HepG2 (cell line): ENCODE measurements at regions not wholly inside any gene's neighbourhood (a gene's known extent, or its start where the extent isn't known, plus 50 kb on each side); places are given as distances from the start of the nearest gene placed in this dataset.

Source experiments
- FOXO1 ChIP-seq: sonication (generic); formaldehyde crosslinking; IDR thresholded peaks from 2 replicates; pipeline ENCODE4 v1.4.0; 2020; ENCODE audit warnings: missing genetic modification reagents
- NFYB ChIP-seq: sonication (generic); formaldehyde crosslinking; IDR thresholded peaks from 2 replicates; pipeline ENCODE4 v1.4.0; 2020; ENCODE audit warnings: missing genetic modification reagents
- PATZ1 ChIP-seq: sonication (generic); formaldehyde crosslinking; IDR thresholded peaks from 2 replicates; pipeline ENCODE4 v1.4.0; 2020; ENCODE audit warnings: missing genetic modification reagents
- POGK ChIP-seq: sonication (generic); formaldehyde crosslinking; conservative IDR thresholded peaks from 2 replicates; pipeline ENCODE4 v1.8.0; 2022; ENCODE audit warnings: mild to moderate bottlenecking, moderate library complexity, missing genetic modification reagents
- RBM39 ChIP-seq: fragments of 200-400 bp; formaldehyde crosslinking; IDR thresholded peaks from one replicate; pipeline ENCODE4 v1.6.1; 2018; ENCODE audit warnings: antibody characterized with exemption, mild to moderate bottlenecking, low read depth, low read length; ENCODE audit not compliant: poor library complexity, severe bottlenecking
- SKI ChIP-seq: fragments of 450-650 bp; IDR thresholded peaks from one replicate; pipeline ENCODE4 v1.6.1; 2018; ENCODE audit warnings: mild to moderate bottlenecking; ENCODE audit not compliant: partially characterized antibody
- TP53 ChIP-seq: sonication (generic); formaldehyde crosslinking; conservative IDR thresholded peaks from 2 replicates; pipeline ENCODE4 v1.4.0; 2020; ENCODE audit warnings: missing genetic modification reagents
- ZBTB8A ChIP-seq: sonication (generic); formaldehyde crosslinking; IDR thresholded peaks from 2 replicates; pipeline ENCODE4 v1.4.0; 2020; ENCODE audit warnings: mild to moderate bottlenecking, low read depth, missing genetic modification reagents, borderline replicate concordance
- ZNF264 ChIP-seq: sonication (generic); formaldehyde crosslinking; IDR thresholded peaks from 2 replicates; pipeline ENCODE4 v1.4.0; 2020; ENCODE audit warnings: missing genetic modification reagents
- TF ChIP-seq, protein P1 (sequence below): sonication (generic); formaldehyde crosslinking; IDR thresholded peaks from 2 replicates; pipeline ENCODE4 v1.8.0; 2022; ENCODE audit warnings: mild to moderate bottlenecking, missing genetic modification reagents, moderate library complexity
- TF ChIP-seq, protein P2 (sequence below): sonication (generic); formaldehyde crosslinking; IDR thresholded peaks from 2 replicates; pipeline ENCODE4 v1.5.0; 2020; ENCODE audit warnings: mild to moderate bottlenecking, missing genetic modification reagents, borderline replicate concordance
- TF ChIP-seq, protein P3 (sequence below): sonication (generic); formaldehyde crosslinking; IDR thresholded peaks from 2 replicates; pipeline ENCODE4 v1.4.0; 2020; ENCODE audit warnings: mild to moderate bottlenecking, missing genetic modification reagents
- TF ChIP-seq, protein P4 (sequence below): sonication (generic); formaldehyde crosslinking; IDR thresholded peaks from 2 replicates; pipeline ENCODE4 v1.4.0; 2020; ENCODE audit warnings: missing genetic modification reagents, borderline replicate concordance
- TF ChIP-seq, protein P5 (sequence below): sonication (generic); formaldehyde crosslinking; IDR thresholded peaks from 2 replicates; pipeline ENCODE4 v1.5.0; 2020; ENCODE audit warnings: mild to moderate bottlenecking, missing genetic modification reagents

DNA sequence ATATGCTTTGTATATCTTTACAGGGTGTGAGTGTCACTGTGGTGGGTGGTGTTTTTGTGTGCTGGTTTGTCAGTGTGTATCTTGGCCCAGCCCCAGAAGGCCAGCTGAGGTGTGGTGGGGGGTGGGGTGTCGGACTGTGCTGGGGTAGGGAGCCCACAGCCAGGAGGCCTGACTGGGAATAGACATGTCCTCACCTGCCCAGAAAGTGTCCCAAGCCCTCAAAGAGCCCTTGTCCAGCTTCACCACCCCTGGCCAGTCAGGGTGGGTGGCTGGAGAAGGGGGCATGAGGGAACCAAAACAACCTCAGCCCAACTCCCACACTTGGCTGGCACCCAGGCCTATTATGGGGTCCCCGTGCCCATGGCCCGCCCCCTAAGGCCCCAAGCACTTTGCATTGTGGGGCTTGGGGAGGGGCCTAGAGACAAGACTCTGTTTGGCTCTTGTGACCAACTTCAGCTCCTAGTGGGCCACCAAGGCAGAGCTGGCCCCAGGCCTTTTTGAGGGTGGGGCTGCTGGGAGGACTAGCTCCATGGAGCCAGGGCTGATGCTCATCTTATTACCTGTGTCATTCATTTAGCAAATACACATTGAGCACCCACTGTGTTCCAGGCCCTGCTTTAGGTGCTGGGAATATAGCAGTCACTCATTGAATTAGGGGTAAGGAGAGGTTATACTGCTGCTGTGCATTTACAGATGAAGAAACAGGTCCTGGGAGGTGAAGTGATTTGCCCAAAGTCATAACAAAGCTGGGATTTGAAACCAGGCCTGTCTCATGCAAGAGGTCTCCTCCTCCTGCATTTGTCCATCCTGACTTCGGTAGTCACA lies 56.2 kb upstream of the PSD2 start (continued):
- no peak for TF ChIP-seq POGK
- TF ChIP-seq NFYB (CRISPR knock-in tag), result no peak
- TF ChIP-seq, protein P1, sequence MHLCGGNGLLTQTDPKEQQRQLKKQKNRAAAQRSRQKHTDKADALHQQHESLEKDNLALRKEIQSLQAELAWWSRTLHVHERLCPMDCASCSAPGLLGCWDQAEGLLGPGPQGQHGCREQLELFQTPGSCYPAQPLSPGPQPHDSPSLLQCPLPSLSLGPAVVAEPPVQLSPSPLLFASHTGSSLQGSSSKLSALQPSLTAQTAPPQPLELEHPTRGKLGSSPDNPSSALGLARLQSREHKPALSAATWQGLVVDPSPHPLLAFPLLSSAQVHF (CRISPR knock-in tag), result no peak
- peak; percentile 46 for TF ChIP-seq RBM39
- TF ChIP-seq SKI, result no peak
- TF ChIP-seq, protein P2, sequence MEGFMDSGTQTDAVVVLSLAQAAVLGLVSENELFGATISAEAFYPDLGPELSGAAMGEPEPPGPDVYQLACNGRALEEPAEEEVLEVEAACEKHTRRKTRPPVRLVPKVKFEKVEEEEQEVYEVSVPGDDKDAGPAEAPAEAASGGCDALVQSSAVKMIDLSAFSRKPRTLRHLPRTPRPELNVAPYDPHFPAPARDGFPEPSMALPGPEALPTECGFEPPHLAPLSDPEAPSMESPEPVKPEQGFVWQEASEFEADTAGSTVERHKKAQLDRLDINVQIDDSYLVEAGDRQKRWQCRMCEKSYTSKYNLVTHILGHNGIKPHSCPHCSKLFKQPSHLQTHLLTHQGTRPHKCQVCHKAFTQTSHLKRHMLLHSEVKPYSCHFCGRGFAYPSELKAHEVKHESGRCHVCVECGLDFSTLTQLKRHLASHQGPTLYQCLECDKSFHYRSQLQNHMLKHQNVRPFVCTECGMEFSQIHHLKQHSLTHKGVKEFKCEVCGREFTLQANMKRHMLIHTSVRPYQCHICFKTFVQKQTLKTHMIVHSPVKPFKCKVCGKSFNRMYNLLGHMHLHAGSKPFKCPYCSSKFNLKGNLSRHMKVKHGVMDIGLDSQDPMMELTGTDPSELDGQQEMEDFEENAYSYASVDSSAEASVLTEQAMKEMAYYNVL (CRISPR knock-in tag), result no peak
- peak; percentile 44; the same call in 1 of the 2 replicates for TF ChIP-seq ZBTB8A
- TF ChIP-seq, protein P3, sequence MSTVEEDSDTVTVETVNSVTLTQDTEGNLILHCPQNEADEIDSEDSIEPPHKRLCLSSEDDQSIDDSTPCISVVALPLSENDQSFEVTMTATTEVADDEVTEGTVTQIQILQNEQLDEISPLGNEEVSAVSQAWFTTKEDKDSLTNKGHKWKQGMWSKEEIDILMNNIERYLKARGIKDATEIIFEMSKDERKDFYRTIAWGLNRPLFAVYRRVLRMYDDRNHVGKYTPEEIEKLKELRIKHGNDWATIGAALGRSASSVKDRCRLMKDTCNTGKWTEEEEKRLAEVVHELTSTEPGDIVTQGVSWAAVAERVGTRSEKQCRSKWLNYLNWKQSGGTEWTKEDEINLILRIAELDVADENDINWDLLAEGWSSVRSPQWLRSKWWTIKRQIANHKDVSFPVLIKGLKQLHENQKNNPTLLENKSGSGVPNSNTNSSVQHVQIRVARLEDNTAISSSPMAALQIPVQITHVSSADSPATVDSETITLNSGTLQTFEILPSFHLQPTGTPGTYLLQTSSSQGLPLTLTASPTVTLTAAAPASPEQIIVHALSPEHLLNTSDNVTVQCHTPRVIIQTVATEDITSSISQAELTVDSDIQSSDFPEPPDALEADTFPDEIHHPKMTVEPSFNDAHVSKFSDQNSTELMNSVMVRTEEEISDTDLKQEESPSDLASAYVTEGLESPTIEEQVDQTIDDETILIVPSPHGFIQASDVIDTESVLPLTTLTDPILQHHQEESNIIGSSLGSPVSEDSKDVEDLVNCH (CRISPR knock-in tag), result no peak
- TF ChIP-seq, protein P4, sequence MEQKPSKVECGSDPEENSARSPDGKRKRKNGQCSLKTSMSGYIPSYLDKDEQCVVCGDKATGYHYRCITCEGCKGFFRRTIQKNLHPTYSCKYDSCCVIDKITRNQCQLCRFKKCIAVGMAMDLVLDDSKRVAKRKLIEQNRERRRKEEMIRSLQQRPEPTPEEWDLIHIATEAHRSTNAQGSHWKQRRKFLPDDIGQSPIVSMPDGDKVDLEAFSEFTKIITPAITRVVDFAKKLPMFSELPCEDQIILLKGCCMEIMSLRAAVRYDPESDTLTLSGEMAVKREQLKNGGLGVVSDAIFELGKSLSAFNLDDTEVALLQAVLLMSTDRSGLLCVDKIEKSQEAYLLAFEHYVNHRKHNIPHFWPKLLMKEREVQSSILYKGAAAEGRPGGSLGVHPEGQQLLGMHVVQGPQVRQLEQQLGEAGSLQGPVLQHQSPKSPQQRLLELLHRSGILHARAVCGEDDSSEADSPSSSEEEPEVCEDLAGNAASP, result peak; percentile 45; the same call in 1 of the 2 replicates
- TF ChIP-seq, protein P5, sequence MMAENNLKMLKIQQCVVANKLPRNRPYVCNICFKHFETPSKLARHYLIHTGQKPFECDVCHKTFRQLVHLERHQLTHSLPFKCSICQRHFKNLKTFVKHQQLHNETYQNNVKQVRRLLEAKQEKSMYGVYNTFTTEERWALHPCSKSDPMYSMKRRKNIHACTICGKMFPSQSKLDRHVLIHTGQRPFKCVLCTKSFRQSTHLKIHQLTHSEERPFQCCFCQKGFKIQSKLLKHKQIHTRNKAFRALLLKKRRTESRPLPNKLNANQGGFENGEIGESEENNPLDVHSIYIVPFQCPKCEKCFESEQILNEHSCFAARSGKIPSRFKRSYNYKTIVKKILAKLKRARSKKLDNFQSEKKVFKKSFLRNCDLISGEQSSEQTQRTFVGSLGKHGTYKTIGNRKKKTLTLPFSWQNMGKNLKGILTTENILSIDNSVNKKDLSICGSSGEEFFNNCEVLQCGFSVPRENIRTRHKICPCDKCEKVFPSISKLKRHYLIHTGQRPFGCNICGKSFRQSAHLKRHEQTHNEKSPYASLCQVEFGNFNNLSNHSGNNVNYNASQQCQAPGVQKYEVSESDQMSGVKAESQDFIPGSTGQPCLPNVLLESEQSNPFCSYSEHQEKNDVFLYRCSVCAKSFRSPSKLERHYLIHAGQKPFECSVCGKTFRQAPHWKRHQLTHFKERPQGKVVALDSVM, result no peak
- no peak; the same call in 1 of the 2 replicates for TF ChIP-seq TP53
- peak; percentile 10; the same call in 1 of the 2 replicates for TF ChIP-seq FOXO1 (CRISPR knock-in tag)
- TF ChIP-seq ZNF264, result no peak
- TF ChIP-seq PATZ1 (CRISPR knock-in tag), result peak; percentile 31; the same call in 1 of the 2 replicates
